ENCODE measurements at regions not wholly inside any gene's neighbourhood (a gene's known extent, or its start where the extent isn't known, plus 50 kb on each side); places are given as distances from the start of the nearest gene placed in this dataset.

DNA sequence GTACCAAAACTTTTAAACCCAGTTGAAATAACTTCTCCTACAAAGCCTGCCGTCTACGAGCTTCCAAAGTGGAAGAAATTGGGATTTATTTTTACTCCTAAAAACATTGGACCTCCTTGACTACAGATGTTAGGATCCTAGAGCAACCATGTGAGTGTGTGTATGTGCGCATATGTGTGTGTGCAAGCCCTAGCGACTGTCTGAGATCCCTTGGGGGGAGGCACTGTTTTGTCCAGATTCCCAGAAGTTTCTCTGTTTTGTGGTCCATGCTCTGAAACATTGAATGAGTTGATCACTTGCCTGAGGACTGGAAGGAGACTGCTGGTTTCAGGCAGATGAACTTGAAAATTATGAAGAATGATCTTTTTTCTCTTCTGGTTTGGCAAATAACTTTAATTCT, 312.3 kb upstream of the ZNF32 start:
- TF ChIP-seq ZFX (IDR thresholded peaks at IDR 0.05): no peak
- TF ChIP-seq SIN3A (IDR thresholded peaks at IDR 0.05; ENCODE audit: low read depth): no peak
- no peak for TF ChIP-seq POLR2A (IDR thresholded peaks at IDR 0.05; ENCODE audit: borderline replicate concordance, extremely low read depth, insufficient read depth, insufficient read length)

All from HCT116 (cell line).